GM12878 (cell line): ENCODE measurements at regions not wholly inside any gene's neighbourhood (a gene's known extent, or its start where the extent isn't known, plus 50 kb on each side); places are given as distances from the start of the nearest gene placed in this dataset.

Experiments
- ATAC-seq: fragments of 200-7000 bp; cut with Tn5 transposase; 3 replicates; pipeline ENCODE4 v1.9.1; 2020; ENCODE audit warnings: mild to moderate bottlenecking, moderate library complexity
- BruUV-seq: library from RNA; stranded (reverse); fragments of 400-500 nt; replicated peaks from 2 replicates; lab custom pipeline; 2021; lab: Mats Ljungman, UMichigan
- CTCF ChIA-PET: fragments of 300-600 bp; sonication (Branson Sonifier 250); formaldehyde crosslinking; extraction: SDS; loops from one replicate; lab custom pipeline; 2021; ENCODE audit warnings: inconsistent platforms; lab: Yijun Ruan, JAX
- POLR2A ChIA-PET: fragments of 350-600 bp; formaldehyde crosslinking; extraction: SDS; loops from one replicate; lab custom pipeline; 2021; ENCODE audit warnings: inconsistent platforms; lab: Charles Lee
- RAD21 ChIA-PET: fragments of 300-600 bp; sonication (Branson Sonifier 250); formaldehyde crosslinking; loops from one replicate; lab custom pipeline; 2023; ENCODE audit warnings: antibody characterized with exemption; ENCODE audit not compliant: unreplicated experiment; lab: Charles Lee
- SMC1A ChIA-PET: fragments of 300-600 bp; sonication (Branson Sonifier 250); formaldehyde crosslinking; loops from one replicate; lab custom pipeline; 2023; ENCODE audit not compliant: unreplicated experiment, uncharacterized antibody; lab: Charles Lee
- DNase-seq: peaks from one replicate; pipeline ENCODE4 v3.0.0-alpha.2; 2011; ENCODE audit warnings: low read depth, low spot score
- FAIRE-seq: peaks from 3 replicates; lab custom pipeline; 2011; peaks lifted over from hg19 to GRCh38; lab: Jason Lieb, UNC
- H2AFZ ChIP-seq: 2 replicates; pipeline ENCODE4 v1.6.0; 2011; ENCODE audit warnings: low read depth, low read length, control low read depth; ENCODE audit not compliant: control insufficient read depth
- H3K27ac ChIP-seq: 2 replicates; pipeline ENCODE4 v1.5.1; 2011; ENCODE audit warnings: control low read depth; ENCODE audit not compliant: control insufficient read depth, insufficient read depth
- H3K27me3 ChIP-seq, 2 experiments: replicated peaks in 1 of 2; 2 replicates each; pipeline versions ENCODE4 v1.6.0 to v1.6.1; 2011; ENCODE audit warnings: low read length in 1 of 2; ENCODE audit not compliant: control insufficient read depth in 2 of 2, insufficient read depth in 2 of 2
- H3K36me3 ChIP-seq, 2 experiments: 2 replicates each; pipeline ENCODE4 v1.5.1; 2011; ENCODE audit warnings: low read length in 1 of 2; ENCODE audit not compliant: control insufficient read depth in 2 of 2, insufficient read depth in 2 of 2
- H3K4me1 ChIP-seq: 2 replicates; pipeline ENCODE4 v1.6.1; 2011; ENCODE audit warnings: mild to moderate bottlenecking, low read length, moderate library complexity, mixed read lengths; ENCODE audit not compliant: control insufficient read depth, insufficient read depth
- H3K4me2 ChIP-seq: 2 replicates; pipeline ENCODE4 v1.6.0; 2011; ENCODE audit warnings: control low read depth; ENCODE audit not compliant: control insufficient read depth, insufficient read depth
- H3K4me3 ChIP-seq: fragments of 200-600 bp; sonication (generic); 2 replicates; pipeline ENCODE4 v1.5.1; 2016
- H3K79me2 ChIP-seq: 2 replicates; pipeline ENCODE4 v1.6.0; 2011; ENCODE audit warnings: low read length; ENCODE audit not compliant: control insufficient read depth, insufficient read depth
- H3K9ac ChIP-seq: 2 replicates; pipeline ENCODE4 v1.8.0; 2011; ENCODE audit warnings: low read length, control low read depth, mixed read lengths; ENCODE audit not compliant: control insufficient read depth, insufficient read depth
- H3K9me3 ChIP-seq: replicated peaks from 3 replicates; pipeline ENCODE4 v1.5.1; 2011; ENCODE audit warnings: mild to moderate bottlenecking, low read length; ENCODE audit not compliant: control insufficient read depth, insufficient read depth
- H4K20me1 ChIP-seq: 2 replicates; pipeline ENCODE4 v1.6.0; 2011; ENCODE audit not compliant: control insufficient read depth, insufficient read depth
- BCL11A ChIP-seq: IDR thresholded peaks from 2 replicates; pipeline ENCODE4 v1.6.1; 2011; ENCODE audit warnings: low read depth, low read length
- CHD4 ChIP-seq: fragments of 200-600 bp; sonication (generic); IDR thresholded peaks from 2 replicates; pipeline ENCODE4 v1.6.1; 2016; ENCODE audit warnings: mild to moderate bottlenecking
- ETV6 ChIP-seq, 2 experiments: fragments of 450-650 bp in 1 of 2; IDR thresholded peaks in 1 of 2; conservative IDR thresholded peaks in 1 of 2; 2 replicates each; pipeline ENCODE4 v1.6.1; 2014; ENCODE audit warnings: antibody characterized with exemption in 1 of 2, borderline replicate concordance in 1 of 2, low read depth in 1 of 2, mild to moderate bottlenecking in 1 of 2, moderate library complexity in 1 of 2
- IRF4 ChIP-seq: IDR thresholded peaks from 2 replicates; pipeline ENCODE4 v1.6.1; 2011; ENCODE audit warnings: low read depth, low read length
- KAT2A ChIP-seq: conservative IDR thresholded peaks from 2 replicates; pipeline ENCODE4 v1.6.1; 2011; ENCODE audit warnings: low read depth, low read length; ENCODE audit not compliant: control insufficient read depth
- MEF2A ChIP-seq: IDR thresholded peaks from 2 replicates; pipeline ENCODE4 v1.6.1; 2011; ENCODE audit warnings: low read depth, mild to moderate bottlenecking, low read length, moderate library complexity; ENCODE audit not compliant: insufficient read depth
- MTA3 ChIP-seq: IDR thresholded peaks from 2 replicates; pipeline ENCODE4 v1.6.1; 2012; ENCODE audit warnings: low read length, inconsistent platforms, borderline replicate concordance
- POLR2AphosphoS5 ChIP-seq: IDR thresholded peaks from 2 replicates; pipeline ENCODE4 v1.6.1; 2011; ENCODE audit warnings: mild to moderate bottlenecking, low read length, inconsistent platforms
- SIX5 ChIP-seq: IDR thresholded peaks from 2 replicates; pipeline ENCODE4 v1.6.1; 2011; ENCODE audit warnings: mild to moderate bottlenecking, low read depth, low read length, moderate library complexity; ENCODE audit not compliant: severe bottlenecking
- ZNF687 ChIP-seq: fragments of 450-650 bp; IDR thresholded peaks from 2 replicates; pipeline ENCODE4 v1.6.1; 2017; ENCODE audit warnings: mild to moderate bottlenecking, moderate library complexity
- WGBS: methylation state at CpG from one replicate; pipeline ENCODE4 v1.1.6; 2016; ENCODE audit warnings: low lambda C conversion rate; ENCODE audit not compliant: insufficient replicate concordance, insufficient coverage; ENCODE audit errors: missing lambda C conversion rate; 5-methylcytosine and 5-hydroxymethylcytosine counted together
- in situ Hi-C: fragments of 300-500 bp; cut with MboI; formaldehyde crosslinking; loops from 9 replicates; pipeline ENCODE4 v1.14.3; 2018; ENCODE audit warnings: mixed read lengths
- intact Hi-C: fragments of 100-400 bp; cut with micrococcal nuclease; formaldehyde crosslinking; loops from one replicate; pipeline ENCODE4 v1.14.2; 2022; ENCODE audit not compliant: unreplicated experiment

DNA sequence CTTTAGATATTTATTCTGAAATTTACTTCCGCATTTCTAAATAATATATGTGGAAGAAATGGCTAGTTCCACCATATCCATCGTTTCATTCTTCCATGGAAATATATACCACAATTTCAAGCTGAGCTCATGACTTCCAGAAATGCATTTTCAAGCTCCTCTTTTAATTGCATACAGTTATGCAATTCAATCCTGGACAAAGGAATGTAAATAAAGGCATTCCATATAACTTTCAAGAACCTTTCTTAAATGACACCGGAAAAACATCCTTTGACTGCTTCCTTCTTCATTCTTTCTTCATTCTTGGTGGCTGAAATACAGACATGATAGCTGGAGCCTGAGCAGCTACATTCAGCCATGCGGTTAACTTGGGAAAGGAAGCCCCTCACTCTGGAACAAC lies 185.2 kb upstream of the GADL1 start:
- H2AFZ ChIP-seq, result no peak overlapping the region
- H4K20me1 ChIP-seq, result no peaks in the 10 kb centered on the region
- RAD21 ChIA-PET, result no interaction called here
- 31% methylated on average over 4 of the region's 4 CpGs for WGBS
- H3K27ac ChIP-seq, result no peak overlapping the region
- no peak overlapping the region for H3K4me3 ChIP-seq
- H3K4me1 ChIP-seq, result no peaks in the 10 kb centered on the region
- H3K79me2 ChIP-seq, result no peaks in the 10 kb centered on the region
- H3K36me3 ChIP-seq, result no peaks in the 10 kb centered on the region
- in situ Hi-C loops, result no loop called here
- no peaks in the 10 kb centered on the region for H3K27me3 ChIP-seq
- H3K9ac ChIP-seq, result no peak overlapping the region
- no peak for DNase-seq
- H3K4me2 ChIP-seq, result no peak overlapping the region
- SMC1A ChIA-PET, result interaction anchor here (0.9 to 1.6 kb wide), 5 partner anchors 8 to 78 kb away, joined by 3 to 7 read pairs (median 3); no protein-coding TSS in a partner anchor
- H3K9me3 ChIP-seq, result no peaks in the 10 kb centered on the region
- TF ChIP-seq KAT2A (no peak), ETV6 (conservative IDR thresholded peaks at IDR 0.05 in 1 of 2, IDR thresholded peaks at IDR 0.05 in 1 of 2; ENCODE audit: borderline replicate concordance in 1 of 2, low read depth in 1 of 2) (no peak), CHD4 (no peak), SIX5 (no peak), MTA3 (no peak), POLR2AphosphoS5 (no peak), BCL11A (no peak)
- TF ChIP-seq, all 136 proteins: peak for 0
- ChIA-PET CTCF (no interaction called here), POLR2A (no interaction called here)
- FAIRE-seq (no peak), ATAC-seq (no peak)
- intact Hi-C loops, result no loop called here
- no TSS peak for BruUV-seq

- no peaks in the 10 kb centered on the region for H3K36me3 ChIP-seq
- H3K27ac ChIP-seq, result no peak overlapping the region
- H3K9me3 ChIP-seq, result no peaks in the 10 kb centered on the region
- TF ChIP-seq MEF2A (no peak), IRF4 (no peak), SIX5 (no peak), ZNF687 (no peak)
- TF ChIP-seq, all 136 proteins: peak for 0
- POLR2A ChIA-PET, result no interaction called here
- 16% methylated on average over 2 of the region's 2 CpGs for WGBS
- no TSS peak for BruUV-seq
- CTCF ChIA-PET, result interaction anchor here (1.0 to 1.1 kb wide), 2 partner anchors 14 to 36 kb away, joined by 3 read pairs; no protein-coding TSS in a partner anchor
- in situ Hi-C loops, result no loop called here
- RAD21 ChIA-PET, result no interaction called here
- no peak overlapping the region for H3K9ac ChIP-seq
- no peak overlapping the region for H3K4me3 ChIP-seq
- no peaks in the 10 kb centered on the region for H3K79me2 ChIP-seq
- no peaks in the 10 kb centered on the region for H3K27me3 ChIP-seq
- intact Hi-C loops, result no loop called here
- no peak for FAIRE-seq
- no peak overlapping the region for H3K4me2 ChIP-seq
- ATAC-seq, result no peak
- SMC1A ChIA-PET, result interaction anchor here (0.8 to 1.7 kb wide), 2 partner anchors 15 to 50 kb away, joined by 3 to 5 read pairs; no protein-coding TSS in a partner anchor
- no peaks in the 10 kb centered on the region for H4K20me1 ChIP-seq
- H3K4me1 ChIP-seq, result no peaks in the 10 kb centered on the region
- DNase-seq, result no peak
- H2AFZ ChIP-seq, result no peak overlapping the region
Measured at GRCh38 chr3:31081018-31081662, 186.7 kb upstream of the GADL1 start.
